DND-41 (cell line): ENCODE measurements at regions not wholly inside any gene's neighbourhood (a gene's known extent, or its start where the extent isn't known, plus 50 kb on each side); places are given as distances from the start of the nearest gene placed in this dataset.

ENCODE experiments used
- ATAC-seq: fragments of 200-7000 bp; cut with Tn5 transposase; 3 replicates; pipeline ENCODE4 v1.9.1; 2021; ENCODE audit warnings: low read depth; ENCODE audit not compliant: insufficient read depth
- DNase-seq: peaks from one replicate; pipeline ENCODE4 v3.0.0-alpha.2; 2020
- H2AFZ ChIP-seq: 2 replicates; pipeline ENCODE4 v1.6.0; 2012; ENCODE audit warnings: low read depth, low read length
- H3K27ac ChIP-seq: 2 replicates; pipeline ENCODE4 v1.5.1; 2012; ENCODE audit warnings: low read length, inconsistent platforms
- H3K27me3 ChIP-seq: fragments of 200-600 bp; sonication (generic); 2 replicates; pipeline ENCODE4 v1.6.0; 2012; ENCODE audit warnings: low read length, mild to moderate bottlenecking, inconsistent platforms; ENCODE audit not compliant: insufficient read depth, poor library complexity
- H3K36me3 ChIP-seq: 2 replicates; pipeline ENCODE4 v1.5.1; 2012; ENCODE audit warnings: low read length, inconsistent platforms; ENCODE audit not compliant: insufficient read depth
- H3K4me1 ChIP-seq: 2 replicates; pipeline ENCODE4 v1.5.1; 2012; ENCODE audit warnings: mild to moderate bottlenecking, low read length; ENCODE audit not compliant: insufficient read depth
- H3K4me2 ChIP-seq: 2 replicates; pipeline ENCODE4 v1.6.0; 2012; ENCODE audit warnings: mild to moderate bottlenecking, moderate library complexity, low read length, inconsistent platforms; ENCODE audit not compliant: insufficient read depth
- H3K4me3 ChIP-seq, 2 experiments: fragments of 200-600 bp in 1 of 2; shearing (Covaris generic) in 1 of 2; 2 replicates each; pipeline ENCODE4 v1.5.1; 2012 to 2016; ENCODE audit warnings: inconsistent platforms in 2 of 2, low read length in 2 of 2, mild to moderate bottlenecking in 2 of 2, low read depth in 1 of 2, moderate library complexity in 1 of 2
- H3K79me2 ChIP-seq: 2 replicates; pipeline ENCODE4 v1.6.0; 2012; ENCODE audit warnings: low read length, inconsistent platforms; ENCODE audit not compliant: insufficient read depth
- H3K9ac ChIP-seq: 2 replicates; pipeline ENCODE4 v1.6.0; 2012; ENCODE audit warnings: low read depth, mild to moderate bottlenecking, inconsistent platforms, low read length, moderate library complexity
- H3K9me3 ChIP-seq: 2 replicates; pipeline ENCODE4 v1.5.1; 2012; ENCODE audit warnings: low read length, moderate library complexity, mild to moderate bottlenecking, inconsistent platforms; ENCODE audit not compliant: insufficient read depth, severe bottlenecking
- H4K20me1 ChIP-seq: 2 replicates; pipeline ENCODE4 v1.6.0; 2012; ENCODE audit warnings: low read length; ENCODE audit not compliant: insufficient read depth
- EZH2 ChIP-seq: IDR thresholded peaks from 3 replicates; pipeline ENCODE4 v1.6.1; 2012; ENCODE audit warnings: borderline replicate concordance, low read depth, mild to moderate bottlenecking, moderate library complexity, low read length, inconsistent platforms; ENCODE audit not compliant: severe bottlenecking
- TF ChIP-seq, protein P1 (sequence below): IDR thresholded peaks from 2 replicates; pipeline ENCODE4 v1.5.1; 2012; ENCODE audit warnings: borderline replicate concordance, low read length, moderate library complexity, mild to moderate bottlenecking; ENCODE audit not compliant: poor library complexity, severe bottlenecking; ENCODE audit errors: extremely low read depth

DNA sequence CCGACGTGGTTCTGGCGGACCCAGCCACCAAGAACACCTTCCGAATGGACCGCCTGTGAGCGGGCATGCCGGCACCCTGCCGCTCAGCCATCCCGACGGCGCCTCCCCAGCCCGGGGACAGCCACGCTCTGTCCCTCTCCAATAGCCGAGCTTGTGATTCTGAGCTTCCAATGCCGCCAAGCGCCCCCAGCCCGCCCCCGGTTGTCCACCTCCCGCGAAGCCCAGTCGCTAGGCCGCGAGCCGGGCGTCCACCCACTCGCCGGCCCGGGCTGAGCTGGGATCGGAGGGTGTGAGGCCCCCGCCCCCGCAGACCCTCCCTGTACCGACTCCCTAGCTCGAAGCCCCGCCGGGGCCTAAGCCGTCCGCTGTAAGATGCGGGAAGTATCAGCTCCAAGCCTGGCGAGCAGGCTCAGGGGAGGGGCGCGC is 1195.1 kb upstream of the CHAC2 start:
- Histone ChIP-seq H3K79me2 (no peaks in the 10 kb centered on the region), H3K4me3 (no peak overlapping the region), H3K4me1 (no peaks in the 10 kb centered on the region), H3K27me3 (no peaks in the 10 kb centered on the region), H3K27ac (no peak overlapping the region), H3K9ac (no peak overlapping the region), H3K4me2 (no peak overlapping the region), H3K9me3 (peaks cover 25% of the 10 kb centered on the region), H4K20me1 (no peaks in the 10 kb centered on the region), H2AFZ (no peak overlapping the region), H3K36me3 (no peaks in the 10 kb centered on the region)
- TF ChIP-seq EZH2, result no peak
- TF ChIP-seq, protein P1, sequence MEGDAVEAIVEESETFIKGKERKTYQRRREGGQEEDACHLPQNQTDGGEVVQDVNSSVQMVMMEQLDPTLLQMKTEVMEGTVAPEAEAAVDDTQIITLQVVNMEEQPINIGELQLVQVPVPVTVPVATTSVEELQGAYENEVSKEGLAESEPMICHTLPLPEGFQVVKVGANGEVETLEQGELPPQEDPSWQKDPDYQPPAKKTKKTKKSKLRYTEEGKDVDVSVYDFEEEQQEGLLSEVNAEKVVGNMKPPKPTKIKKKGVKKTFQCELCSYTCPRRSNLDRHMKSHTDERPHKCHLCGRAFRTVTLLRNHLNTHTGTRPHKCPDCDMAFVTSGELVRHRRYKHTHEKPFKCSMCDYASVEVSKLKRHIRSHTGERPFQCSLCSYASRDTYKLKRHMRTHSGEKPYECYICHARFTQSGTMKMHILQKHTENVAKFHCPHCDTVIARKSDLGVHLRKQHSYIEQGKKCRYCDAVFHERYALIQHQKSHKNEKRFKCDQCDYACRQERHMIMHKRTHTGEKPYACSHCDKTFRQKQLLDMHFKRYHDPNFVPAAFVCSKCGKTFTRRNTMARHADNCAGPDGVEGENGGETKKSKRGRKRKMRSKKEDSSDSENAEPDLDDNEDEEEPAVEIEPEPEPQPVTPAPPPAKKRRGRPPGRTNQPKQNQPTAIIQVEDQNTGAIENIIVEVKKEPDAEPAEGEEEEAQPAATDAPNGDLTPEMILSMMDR, result no peak
- ATAC-seq, result no peak
- no peak for DNase-seq

DNA sequence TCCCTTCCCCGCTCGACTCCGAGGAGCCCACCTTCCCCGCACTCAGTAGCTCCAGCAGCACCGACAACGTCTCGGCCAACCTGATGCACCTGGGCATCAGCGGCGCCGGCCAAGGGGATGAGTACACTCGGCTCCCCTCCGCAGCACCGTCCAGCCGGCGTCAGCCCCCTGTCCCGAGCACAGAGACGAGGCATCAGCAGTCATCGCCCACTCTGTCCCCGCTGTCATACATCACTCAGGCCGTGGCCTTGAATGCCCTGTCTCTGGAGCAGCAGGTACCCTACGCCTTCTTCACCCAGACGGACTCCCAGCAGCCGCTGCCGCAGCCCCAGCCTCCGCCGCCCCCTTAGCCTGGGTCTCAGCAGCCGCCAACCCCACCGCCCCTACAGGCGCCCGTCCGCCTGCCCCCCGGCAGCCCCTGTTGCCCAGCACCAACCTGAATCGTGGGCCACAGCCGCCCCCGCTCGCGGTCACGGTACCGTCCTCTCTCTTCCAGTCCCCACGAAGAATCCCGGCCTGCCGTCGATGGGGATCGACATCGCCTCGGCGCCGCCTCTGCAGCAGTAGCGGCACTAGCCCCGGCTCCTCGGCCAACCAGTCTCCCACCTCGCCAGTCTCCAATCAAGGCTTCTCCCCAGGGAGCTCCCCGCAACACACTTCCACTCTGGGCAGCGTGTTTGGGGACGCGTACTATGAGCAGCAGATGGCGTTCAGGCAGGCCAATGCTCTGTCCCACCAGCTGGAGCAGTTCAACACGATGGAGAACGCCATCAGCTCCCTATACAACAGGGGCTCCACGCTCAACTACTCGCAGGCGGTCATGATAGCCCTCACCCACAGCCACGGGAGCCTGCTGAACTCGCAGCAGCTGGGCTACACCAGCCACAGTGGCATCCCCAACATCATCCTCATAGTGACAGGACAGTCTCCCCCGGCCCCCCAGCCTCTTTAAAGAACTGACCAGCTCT is 1195.9 kb upstream of the CHAC2 start:
- Histone ChIP-seq H3K4me1 (no peaks in the 10 kb centered on the region), H2AFZ (no peak overlapping the region), H3K36me3 (no peaks in the 10 kb centered on the region), H4K20me1 (no peaks in the 10 kb centered on the region), H3K79me2 (no peaks in the 10 kb centered on the region), H3K27me3 (no peaks in the 10 kb centered on the region), H3K4me3 (no peak overlapping the region), H3K9ac (no peak overlapping the region), H3K4me2 (no peak overlapping the region), H3K9me3 (peaks cover 25% of the 10 kb centered on the region), H3K27ac (no peak overlapping the region)
- TF ChIP-seq, protein P1, result no peak
- TF ChIP-seq EZH2, result no peak
- DNase-seq, result no peak
- no peak for ATAC-seq

DNA sequence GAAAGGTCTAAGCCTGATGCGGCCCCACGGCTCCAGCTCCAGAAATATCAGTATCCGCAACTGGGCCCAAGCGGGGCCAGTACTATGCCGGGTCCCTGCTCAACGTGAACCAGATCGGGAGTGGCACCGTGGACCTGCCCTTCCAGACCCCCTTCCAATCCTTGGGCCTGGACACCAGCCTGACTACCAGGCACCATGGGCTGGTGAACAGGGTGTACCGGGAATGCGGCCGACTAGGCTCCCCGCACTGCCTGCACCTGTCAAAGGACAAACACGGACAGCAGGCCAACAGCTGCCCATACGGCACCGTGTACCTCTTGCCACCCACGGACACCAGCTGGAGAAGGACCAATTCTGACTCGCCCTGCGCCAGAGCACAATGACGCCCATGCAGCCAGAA is 1196.9 kb upstream of the CHAC2 start:
- no peak for DNase-seq

More for the DNA sequence above, 1196.9 kb upstream of the CHAC2 start:
- no peak overlapping the region for H2AFZ ChIP-seq
- no peak overlapping the region for H3K9ac ChIP-seq
- no peaks in the 10 kb centered on the region for H3K79me2 ChIP-seq
- H3K27me3 ChIP-seq, result no peaks in the 10 kb centered on the region
- TF ChIP-seq, protein P1, result no peak
- TF ChIP-seq EZH2, result no peak
- H3K27ac ChIP-seq, result no peak overlapping the region
- no peaks in the 10 kb centered on the region for H3K4me1 ChIP-seq
- H3K9me3 ChIP-seq, result peaks cover 25% of the 10 kb centered on the region
- ATAC-seq, result no peak
- no peak overlapping the region for H3K4me3 ChIP-seq
- no peaks in the 10 kb centered on the region for H3K36me3 ChIP-seq
- H3K4me2 ChIP-seq, result no peak overlapping the region
- H4K20me1 ChIP-seq, result no peaks in the 10 kb centered on the region
